ENCODE measurements at regions not wholly inside any gene's neighbourhood (a gene's known extent, or its start where the extent isn't known, plus 50 kb on each side); places are given as distances from the start of the nearest gene placed in this dataset.

DNA sequence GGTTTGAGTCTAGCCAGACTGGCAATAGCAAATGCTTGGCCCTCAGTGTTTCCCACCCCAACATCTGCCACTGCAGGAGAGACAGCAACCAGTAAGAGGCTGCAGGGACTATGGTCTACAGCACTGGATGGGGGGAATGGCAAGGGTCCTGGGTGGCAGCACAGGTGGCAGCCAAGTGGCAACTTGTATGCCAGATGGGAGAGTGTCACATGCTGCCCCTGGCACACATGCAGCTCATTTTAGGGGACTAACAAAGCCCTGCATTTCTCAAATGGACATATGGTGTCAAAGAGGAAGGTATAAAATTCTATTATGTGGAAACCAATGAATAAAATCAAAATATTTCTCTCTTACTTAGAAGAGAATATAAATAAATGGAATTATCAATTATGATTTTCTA is 298.7 kb upstream of the MARCKS start:
- no peak overlapping the region for H3K4me3 ChIP-seq (ENCODE audit: low read depth, low read length)
- TF ChIP-seq, protein P1, sequence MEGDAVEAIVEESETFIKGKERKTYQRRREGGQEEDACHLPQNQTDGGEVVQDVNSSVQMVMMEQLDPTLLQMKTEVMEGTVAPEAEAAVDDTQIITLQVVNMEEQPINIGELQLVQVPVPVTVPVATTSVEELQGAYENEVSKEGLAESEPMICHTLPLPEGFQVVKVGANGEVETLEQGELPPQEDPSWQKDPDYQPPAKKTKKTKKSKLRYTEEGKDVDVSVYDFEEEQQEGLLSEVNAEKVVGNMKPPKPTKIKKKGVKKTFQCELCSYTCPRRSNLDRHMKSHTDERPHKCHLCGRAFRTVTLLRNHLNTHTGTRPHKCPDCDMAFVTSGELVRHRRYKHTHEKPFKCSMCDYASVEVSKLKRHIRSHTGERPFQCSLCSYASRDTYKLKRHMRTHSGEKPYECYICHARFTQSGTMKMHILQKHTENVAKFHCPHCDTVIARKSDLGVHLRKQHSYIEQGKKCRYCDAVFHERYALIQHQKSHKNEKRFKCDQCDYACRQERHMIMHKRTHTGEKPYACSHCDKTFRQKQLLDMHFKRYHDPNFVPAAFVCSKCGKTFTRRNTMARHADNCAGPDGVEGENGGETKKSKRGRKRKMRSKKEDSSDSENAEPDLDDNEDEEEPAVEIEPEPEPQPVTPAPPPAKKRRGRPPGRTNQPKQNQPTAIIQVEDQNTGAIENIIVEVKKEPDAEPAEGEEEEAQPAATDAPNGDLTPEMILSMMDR (IDR thresholded peaks at IDR 0.05; ENCODE audit: control insufficient read depth, extremely low read depth, insufficient read depth), result no peak
- DNase-seq (ENCODE audit: low read depth), result no peak

DNA sequence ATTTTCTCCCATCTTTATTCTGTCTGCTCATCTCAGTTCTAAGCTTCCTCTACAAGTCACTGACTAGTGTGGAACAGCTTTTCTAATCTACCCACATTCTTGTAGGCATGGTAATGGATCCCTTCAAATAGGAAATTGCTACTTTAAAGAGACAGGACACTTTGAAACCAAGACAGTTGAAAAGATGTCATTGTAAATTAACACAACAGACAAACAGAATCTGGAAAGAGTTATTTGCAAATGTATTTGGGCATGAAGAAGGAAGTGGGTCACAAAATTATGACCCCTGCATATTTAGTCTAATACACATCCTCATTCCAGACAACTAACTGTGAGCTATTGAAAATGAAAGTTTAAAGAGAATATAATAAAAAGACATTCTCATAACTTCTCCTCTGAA is 298.2 kb upstream of the MARCKS start:
- TF ChIP-seq, protein P1 (IDR thresholded peaks at IDR 0.05; ENCODE audit: control insufficient read depth, extremely low read depth, insufficient read depth), result no peak
- no peak overlapping the region for H3K4me3 ChIP-seq (ENCODE audit: low read depth, low read length)
- DNase-seq (ENCODE audit: low read depth), result no peak

DNA sequence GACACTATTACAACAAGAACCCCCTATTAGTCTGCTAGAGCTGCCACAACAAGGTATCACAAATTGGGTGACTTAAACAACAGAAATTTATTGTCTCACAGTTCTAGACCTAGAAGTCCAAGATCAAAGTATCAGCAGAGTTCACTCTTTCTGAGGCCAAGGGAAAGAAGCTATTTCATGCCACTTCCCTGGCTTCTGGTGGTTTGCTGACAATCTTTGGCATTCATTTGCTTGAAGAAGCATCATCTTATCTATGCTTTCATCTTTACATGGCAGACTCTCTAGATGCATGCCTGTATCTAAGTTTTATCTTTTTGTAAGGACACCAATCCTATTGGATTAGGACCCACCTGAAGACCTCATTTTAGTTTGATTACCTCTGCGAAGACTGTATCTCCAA is 296.8 kb upstream of the MARCKS start:
- TF ChIP-seq, protein P1 (IDR thresholded peaks at IDR 0.05; ENCODE audit: control insufficient read depth, extremely low read depth, insufficient read depth), result no peak
- H3K4me3 ChIP-seq (ENCODE audit: low read depth, low read length), result no peak overlapping the region
- DNase-seq (ENCODE audit: low read depth), result no peak

DNA sequence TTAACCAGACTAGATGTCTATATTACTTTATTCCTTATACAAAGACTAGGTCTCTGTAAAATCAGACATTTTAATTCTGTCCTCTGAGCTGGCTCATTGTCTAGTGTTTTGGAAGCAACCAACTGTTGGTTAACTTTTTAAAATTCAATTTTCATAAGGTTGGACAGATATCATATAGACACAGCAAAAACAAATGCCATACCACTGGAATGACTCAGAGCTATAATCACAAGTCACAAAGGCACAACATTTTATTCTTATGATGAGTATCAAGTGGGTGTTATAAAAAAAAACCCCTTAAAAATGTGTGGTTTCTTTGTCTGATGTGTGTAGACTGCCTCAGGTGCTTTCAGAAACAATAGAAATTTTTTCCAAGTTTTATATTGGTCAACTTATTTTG is 296.2 kb upstream of the MARCKS start:
- no peak for DNase-seq (ENCODE audit: low read depth)
- TF ChIP-seq, protein P1 (IDR thresholded peaks at IDR 0.05; ENCODE audit: control insufficient read depth, extremely low read depth, insufficient read depth), result no peak

DNA sequence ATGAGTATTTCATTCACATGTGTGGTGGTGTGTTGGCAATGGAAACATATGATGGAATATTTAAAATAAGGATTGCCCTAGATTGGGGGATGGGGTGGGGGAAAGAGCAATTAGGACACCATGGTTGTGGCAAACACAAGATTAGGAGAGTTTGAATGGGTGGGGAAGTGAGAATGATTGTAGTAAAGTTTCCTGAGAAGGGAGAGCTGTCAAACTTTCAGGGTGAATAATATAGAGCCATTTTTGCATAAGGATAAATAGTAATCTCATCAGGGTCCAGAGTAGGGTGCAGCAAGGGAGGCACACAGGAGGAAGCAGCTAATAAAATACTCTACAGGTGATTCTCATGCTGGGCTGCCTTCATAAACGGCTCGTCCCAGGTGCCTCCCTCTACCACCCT is 294.9 kb upstream of the MARCKS start:
- no peak overlapping the region for H3K4me3 ChIP-seq (ENCODE audit: low read depth, low read length)
- TF ChIP-seq, protein P1 (IDR thresholded peaks at IDR 0.05; ENCODE audit: control insufficient read depth, extremely low read depth, insufficient read depth), result no peak
- no peak for DNase-seq (ENCODE audit: low read depth)

More for the DNA sequence above, 296.2 kb upstream of the MARCKS start:
- H3K4me3 ChIP-seq (ENCODE audit: low read depth, low read length), result no peak overlapping the region

DNA sequence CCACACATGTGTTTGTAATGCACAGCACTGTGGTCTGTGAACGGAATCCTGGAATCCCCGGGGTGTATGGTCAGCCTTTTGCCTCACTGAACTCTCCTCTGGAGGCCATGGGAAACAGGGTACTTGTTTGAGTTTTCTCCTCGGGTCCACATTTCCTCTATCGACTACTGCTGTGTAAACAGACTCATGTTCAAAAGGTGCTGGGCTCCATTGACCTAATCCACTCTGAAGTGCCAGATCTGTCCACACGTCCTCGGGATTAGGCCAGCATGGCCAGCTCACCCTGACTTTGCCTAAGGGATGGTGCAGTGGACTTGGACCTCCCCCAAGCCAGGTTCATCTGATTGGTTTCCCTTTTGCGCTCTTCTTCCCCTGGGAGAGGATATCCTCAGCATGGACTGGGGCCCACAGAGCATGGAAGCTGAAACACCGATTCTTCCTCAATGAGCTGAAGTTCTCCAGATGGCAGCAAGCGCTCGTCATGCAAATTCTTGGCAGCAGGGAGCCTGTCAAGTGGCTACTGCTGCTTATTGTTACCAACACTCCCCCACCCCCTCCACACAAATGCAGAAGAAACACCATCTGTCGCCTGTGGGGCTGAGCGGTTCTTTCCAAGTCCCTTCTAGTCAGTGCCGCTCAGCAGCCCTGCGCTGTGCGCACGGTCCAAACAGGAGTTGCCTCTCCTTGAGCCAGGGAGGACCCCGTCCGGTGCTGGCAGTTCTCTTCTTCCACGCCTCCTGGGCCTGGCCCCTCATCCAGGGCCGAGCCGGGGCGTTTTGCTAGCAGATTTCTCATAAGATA is 292.6 kb upstream of the MARCKS start:
- H3K4me3 ChIP-seq (ENCODE audit: low read depth, low read length), result no peak overlapping the region
- TF ChIP-seq, protein P1 (IDR thresholded peaks at IDR 0.05; ENCODE audit: control insufficient read depth, extremely low read depth, insufficient read depth), result no peak
- no peak for DNase-seq (ENCODE audit: low read depth)

DNA sequence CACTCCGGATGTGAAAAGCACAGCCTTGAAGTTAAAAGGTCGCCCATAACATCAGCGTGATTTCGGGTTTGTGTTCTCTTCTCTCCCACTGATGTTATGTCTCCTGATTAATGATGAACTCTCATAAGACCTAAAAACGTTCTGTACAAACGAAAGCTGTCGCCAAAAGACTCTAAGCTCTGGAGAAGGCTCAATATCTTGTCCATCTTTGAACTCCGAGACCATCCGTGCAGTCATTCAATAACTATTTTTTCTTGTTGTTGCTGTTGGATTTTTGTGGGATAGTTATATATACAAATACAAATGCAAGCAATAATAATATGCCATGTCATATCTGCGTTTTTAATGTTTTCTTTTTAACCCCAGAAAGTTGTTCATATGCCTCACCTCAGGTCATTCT is 291.8 kb upstream of the MARCKS start:
- H3K4me3 ChIP-seq (ENCODE audit: low read depth, low read length), result no peak overlapping the region
- DNase-seq (ENCODE audit: low read depth), result no peak
- TF ChIP-seq, protein P1 (IDR thresholded peaks at IDR 0.05; ENCODE audit: control insufficient read depth, extremely low read depth, insufficient read depth), result no peak
